ENCODE measurements at regions not wholly inside any gene's neighbourhood (a gene's known extent, or its start where the extent isn't known, plus 50 kb on each side); places are given as distances from the start of the nearest gene placed in this dataset.

GRCh38 chr4:189278597-189279165 is 662.0 kb upstream of the FRG1 start:
- DNase-seq (ENCODE audit: low read depth) = no peak

DNA sequence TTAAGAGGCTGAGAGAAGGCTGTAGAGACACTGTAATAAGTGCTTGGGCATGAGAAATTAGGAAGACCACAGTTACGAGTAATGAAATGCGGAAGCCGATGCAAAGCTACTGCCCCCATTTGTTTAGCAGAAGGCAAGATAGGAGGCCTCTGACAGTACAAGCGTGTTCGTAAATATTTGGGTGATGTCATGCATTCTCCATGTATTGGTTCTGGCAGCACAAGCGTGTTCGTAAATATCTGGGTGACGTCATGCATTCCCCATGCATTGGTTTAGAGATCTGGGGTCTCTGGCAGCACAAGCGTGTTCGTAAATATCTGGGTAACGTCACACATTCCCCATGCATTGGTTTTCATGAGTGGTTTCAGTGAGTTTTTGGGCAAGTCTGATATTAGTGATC is 661.5 kb upstream of the FRG1 start:
- no peak for DNase-seq (ENCODE audit: low read depth)

- no peak for DNase-seq (ENCODE audit: low read depth)
These were observed 655.3 kb upstream of the FRG1 start for GRCh38 chr4:189285377-189285776.

DNA sequence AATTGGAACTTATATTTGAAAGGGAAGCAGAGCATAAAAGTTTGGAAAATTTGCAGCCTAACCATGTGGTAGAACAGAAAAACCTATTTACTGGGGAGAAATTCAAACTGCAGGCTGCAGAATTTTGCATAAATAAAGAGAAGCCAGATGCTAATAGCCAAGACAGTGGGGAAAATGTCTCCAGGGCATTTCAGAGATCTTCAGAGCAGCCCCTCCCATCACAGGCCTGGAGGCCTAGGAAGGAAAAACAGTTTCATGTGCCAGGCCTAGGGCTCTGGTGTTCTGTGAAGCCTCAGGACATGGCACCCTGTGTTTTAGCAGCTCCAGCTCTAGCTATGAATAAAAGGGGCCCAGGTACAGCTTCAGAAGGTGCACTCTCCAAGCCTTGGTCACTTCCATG is 648.7 kb upstream of the FRG1 start:
- DNase-seq (ENCODE audit: low read depth) = no peak

DNA sequence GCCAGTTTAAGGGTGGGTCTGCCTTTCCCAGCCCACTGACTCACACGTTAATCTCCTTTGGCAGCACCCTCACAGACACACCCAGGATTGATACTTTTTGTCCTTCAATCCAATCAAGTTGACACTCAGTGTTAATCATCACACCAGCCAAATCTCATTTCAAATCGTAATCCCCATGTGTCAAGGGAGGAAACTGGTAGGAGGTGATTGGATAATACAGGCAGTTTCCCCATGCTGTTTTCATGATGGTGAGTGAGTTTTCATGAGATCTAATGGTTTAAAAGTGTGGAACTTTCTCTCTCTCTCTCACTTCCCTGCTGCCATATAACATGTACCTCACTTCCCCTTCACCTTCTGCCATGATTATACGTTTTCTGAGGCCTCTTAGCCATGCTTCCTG is 647.2 kb upstream of the FRG1 start:
- DNase-seq (ENCODE audit: low read depth) = no peak

DNA sequence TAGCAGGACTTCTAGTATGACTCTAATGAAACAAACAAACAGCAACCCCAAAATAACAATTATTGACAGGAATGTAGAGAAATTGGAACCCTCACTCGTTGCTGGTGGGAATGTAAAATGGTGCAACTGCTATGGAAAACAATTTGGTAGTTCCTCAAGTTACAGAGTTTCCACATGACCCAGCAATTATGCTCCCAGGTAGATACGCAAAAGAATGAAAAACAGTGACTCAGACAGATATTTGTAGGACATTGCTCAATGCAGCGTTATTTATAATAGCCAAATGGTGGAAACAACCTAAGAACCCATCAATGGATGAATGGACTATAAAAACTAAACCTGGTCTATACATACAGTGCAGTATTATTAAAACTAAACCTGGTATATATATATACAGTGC is 646.1 kb upstream of the FRG1 start:
- no peak for DNase-seq (ENCODE audit: low read depth)

DNA sequence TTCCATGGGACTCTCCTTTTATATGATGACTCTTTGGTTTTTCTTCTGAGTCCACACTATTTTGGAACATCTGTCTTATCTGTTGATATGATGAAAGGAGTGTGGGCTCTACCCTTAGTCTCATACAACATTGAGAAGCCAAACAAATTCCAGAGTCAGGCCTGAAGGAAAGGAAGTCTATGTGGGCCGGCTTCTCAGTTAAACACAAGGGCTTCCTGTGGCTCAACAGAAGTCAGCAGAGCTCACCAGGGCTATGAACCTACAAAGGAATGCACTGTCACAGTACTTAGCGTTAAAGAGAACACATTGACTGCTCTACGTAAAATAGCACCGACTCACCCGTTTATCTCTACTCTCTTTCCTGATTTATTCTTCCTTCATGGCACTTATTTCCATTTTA is 641.0 kb upstream of the FRG1 start:
- no peak for DNase-seq (ENCODE audit: low read depth)

DNA sequence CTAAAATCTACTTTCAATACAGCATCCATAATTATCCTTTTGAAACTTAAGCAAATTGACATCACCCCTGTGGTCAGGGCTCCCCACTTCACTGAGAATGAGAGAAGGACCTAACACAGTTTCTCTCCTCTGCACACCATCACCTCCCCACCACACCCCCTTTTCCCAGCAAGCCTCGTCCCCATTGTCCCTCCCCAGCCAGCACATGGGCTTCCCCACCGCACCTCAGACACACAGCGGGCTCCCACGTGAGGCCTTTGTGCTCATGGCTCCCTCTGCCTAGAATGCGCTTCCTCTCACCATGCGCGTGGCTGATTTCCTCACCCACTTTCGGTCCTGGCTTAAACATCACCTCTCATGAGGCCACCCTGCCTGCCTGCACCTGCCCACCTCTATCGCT is 639.0 kb upstream of the FRG1 start:
- no peak for DNase-seq (ENCODE audit: low read depth)

DNA sequence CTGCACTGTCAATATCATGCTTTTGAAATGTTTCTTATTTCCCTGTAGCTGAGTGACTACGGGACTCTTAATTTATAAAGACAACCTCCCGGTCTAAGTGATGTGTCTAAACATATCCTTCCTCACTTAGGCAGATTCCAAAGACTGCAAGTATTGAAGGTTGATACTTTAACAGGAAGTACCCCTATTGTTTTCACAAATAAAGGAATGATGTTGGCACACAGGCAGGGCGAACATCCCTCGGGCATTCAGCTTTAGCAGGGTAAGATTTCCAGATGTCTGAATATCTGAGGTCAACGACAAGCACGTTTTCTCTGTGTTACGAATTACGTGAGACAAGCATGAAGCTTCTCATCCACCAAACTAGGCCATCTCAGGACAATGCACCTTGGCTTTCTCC is 638.0 kb upstream of the FRG1 start:
- DNase-seq (ENCODE audit: low read depth) = no peak

DNA sequence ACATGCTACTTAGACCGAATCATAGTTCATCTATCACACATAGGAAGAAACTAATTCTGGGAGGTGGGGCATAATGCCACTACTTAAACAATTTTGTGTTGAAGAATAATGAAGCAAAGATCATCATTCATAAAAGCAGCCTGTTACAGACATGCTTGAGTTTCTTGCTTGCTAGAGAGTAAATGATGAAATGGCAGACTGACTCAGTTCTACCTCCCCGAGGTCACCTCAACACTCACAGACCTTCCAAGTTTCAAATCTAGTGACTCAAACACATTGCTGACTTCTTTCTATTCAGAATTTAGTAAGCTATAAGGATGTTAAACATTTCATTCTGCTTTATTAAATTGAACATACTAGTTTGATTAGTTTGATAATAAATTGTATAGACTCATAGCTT is 636.5 kb upstream of the FRG1 start:
- no peak for DNase-seq (ENCODE audit: low read depth)

DNA sequence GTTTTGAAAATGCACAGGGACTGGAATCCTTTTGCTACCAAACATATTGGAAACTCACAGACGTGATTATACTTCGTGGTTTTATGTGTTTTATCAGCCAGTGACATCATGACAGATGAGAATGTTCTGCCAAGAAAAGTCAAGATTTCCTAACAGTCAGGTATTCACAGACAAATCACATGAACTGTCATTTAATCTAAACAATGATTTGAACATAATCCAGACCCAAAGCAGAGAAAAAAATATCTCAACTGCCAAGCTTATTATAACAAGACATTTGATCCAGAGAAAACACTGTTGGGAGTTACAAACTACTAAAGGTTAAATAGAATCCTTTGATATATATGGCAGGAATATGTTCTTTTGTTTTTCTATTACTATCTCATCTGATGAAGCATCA is 635.9 kb upstream of the FRG1 start:
- no peak for DNase-seq (ENCODE audit: low read depth)

DNA sequence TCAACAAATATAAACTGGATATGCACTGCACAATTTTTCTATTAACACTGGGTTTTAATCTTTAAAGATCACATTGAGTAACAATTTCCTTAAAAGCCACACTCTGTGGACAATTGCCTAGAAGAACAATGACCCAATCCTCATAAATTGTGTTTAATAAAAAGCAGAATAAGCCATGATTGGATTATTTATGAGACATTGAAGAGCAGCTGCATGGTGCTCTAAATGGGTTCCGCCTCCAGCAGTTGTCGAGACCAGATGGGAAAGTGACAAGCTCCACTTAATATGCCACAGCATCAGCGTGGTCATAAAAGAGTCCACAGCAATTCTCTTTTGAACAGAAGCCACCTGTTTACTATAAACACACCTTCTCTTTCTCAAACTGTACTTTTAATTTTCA is 635.2 kb upstream of the FRG1 start:
- no peak for DNase-seq (ENCODE audit: low read depth)

DNA sequence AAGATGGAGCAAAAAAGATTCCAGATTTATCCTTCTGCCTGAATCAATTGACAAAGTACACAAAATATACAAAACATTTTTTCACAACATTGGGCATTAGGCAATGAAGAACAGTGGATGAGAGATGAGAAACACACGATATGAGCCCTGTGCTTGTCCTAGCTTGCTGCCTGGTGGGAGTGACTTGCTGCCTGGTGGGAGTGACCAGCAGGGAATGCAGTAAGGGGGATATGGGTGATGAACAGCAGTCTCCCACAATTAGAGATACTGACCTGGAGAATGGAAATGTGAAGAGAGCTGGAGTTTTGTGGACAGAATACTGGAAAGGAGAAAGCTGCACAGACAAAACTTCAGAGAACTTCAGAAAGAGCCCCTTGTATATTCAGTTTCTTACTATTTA is 629.4 kb upstream of the FRG1 start:
- DNase-seq (ENCODE audit: low read depth) = no peak

GRCh38 chr4:189313064-189313463 is 627.6 kb upstream of the FRG1 start:
- no peak for DNase-seq (ENCODE audit: low read depth)

DNA sequence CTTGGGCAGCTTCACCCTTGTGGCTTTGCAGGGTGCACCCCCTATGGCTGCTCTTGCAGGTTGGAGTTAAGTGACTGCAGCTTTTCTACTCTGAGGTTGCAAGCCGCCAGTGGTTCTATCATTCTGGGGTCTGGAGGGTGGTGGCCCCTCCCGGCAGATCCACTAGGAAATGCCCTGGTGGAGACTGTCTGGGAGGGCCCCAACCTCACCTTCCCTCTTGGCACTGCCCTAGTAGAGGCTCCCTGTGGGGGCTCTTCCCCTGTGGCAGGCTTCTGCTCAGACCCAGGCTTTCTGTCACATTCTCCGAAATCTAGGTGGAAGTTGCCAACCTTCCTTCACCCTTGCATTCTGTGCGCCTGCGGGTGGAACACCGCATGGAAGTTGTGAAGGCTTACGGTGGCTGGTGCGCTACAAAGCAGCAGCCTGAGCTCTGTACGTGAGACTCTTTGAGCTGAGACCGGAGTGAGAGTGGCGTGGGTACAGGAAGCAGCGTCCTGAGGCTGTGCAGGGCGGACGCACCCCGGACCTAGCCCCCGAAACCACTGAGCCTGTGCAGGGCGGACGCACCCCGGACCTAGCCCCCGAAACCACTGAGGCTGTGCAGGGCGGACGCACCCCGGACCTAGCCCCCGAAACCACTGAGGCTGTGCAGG is 626.7 kb upstream of the FRG1 start:
- DNase-seq (ENCODE audit: low read depth) = no peak

DNA sequence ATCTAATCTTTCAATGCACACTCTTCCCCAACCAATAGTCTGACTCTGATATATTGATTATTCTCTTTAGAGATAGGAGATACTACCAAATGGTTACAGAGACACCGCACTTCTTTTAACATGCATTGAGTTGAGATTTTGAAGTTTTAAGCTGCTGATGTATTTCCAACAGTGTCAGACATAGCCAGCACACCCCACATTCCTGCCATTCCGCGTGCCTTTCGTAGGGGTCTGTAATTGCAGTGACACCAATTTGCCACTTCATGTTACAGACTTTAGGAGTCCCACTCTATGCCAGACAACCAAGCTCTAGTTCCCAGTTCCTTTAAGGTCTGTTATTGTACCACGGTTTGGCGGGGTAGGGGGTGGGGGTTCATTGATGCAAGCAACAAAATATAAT is 618.2 kb upstream of the FRG1 start:
- no peak for DNase-seq (ENCODE audit: low read depth)

DNA sequence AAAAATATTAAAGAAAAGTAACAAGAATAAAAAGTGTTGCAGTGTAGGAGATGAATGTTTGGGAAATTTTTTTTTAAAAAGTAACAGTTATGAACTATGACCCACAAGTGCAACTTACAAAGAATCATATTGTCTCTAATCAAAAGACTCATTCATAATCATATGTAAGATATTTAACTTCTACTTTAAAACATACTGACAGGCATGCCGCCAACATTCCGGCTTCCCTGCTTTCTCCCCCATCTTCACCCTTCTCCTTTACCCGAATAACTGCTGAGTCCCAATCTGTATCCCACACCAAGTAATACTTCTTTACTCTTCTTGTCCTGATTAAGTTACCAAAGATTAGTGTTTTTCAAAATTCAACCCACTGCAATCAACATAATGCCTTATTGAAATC is 598.8 kb upstream of the FRG1 start:
- DNase-seq (ENCODE audit: low read depth) = no peak

GRCh38 chr4:189355590-189355989 is 585.1 kb upstream of the FRG1 start:
- DNase-seq (ENCODE audit: low read depth) = no peak

GRCh38 chr4:189362364-189362763 is 578.3 kb upstream of the FRG1 start:
- no peak for DNase-seq (ENCODE audit: low read depth)

- DNase-seq (ENCODE audit: low read depth) = no peak
These were observed 576.6 kb upstream of the FRG1 start for GRCh38 chr4:189364032-189364449.

GRCh38 chr4:189365451-189365850 is 575.2 kb upstream of the FRG1 start:
- no peak for DNase-seq (ENCODE audit: low read depth)

GRCh38 chr4:189367832-189368231 is 572.8 kb upstream of the FRG1 start:
- no peak for DNase-seq (ENCODE audit: low read depth)

DNA sequence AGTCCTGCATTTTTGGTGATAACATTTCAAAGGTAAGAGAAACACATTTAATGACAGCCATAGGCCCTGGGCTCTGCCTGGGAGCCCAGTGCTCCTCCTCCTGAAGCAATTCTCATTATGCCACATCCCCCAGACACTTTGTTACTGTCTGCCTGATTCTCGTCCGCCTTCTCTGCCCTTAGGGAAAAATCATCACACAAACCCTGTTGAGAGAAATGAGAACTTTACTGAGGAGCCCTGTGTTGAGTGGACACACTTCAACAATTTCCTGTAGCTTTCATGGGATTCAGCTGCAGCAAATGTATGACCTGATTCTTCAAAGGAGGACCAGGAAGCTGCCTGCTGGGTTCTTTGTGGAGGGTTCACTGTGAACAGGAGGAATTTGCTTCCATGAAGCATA is 566.5 kb upstream of the FRG1 start:
- no peak for DNase-seq (ENCODE audit: low read depth)

DNA sequence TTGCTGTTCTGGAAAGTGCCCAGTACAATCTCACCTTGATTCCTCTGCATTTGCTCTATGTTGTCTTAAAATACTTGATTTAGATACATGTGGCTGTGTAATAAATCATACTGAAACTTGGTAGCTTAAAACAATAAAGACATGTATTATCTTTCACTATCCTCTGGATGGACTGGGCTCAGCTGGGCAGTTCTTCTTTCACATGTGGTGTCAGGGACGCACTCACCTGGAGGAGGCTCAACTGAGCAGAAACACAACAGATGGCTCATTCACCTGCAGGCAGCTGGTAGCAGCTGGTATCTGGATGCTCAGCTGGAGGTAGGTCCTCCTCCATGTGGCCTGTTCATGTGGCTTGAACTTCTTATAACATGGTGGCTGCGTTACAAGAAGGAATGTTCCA is 563.8 kb upstream of the FRG1 start:
- DNase-seq (ENCODE audit: low read depth) = no peak

GRCh38 chr4:189377569-189377968 is 563.1 kb upstream of the FRG1 start:
- no peak for DNase-seq (ENCODE audit: low read depth)

Measured in activated T-cell treated with anti-CD3 and anti-CD28 coated beads for 1 hour (primary cell).